IMR-90 (cell line): ENCODE measurements at regions not wholly inside any gene's neighbourhood (a gene's known extent, or its start where the extent isn't known, plus 50 kb on each side); places are given as distances from the start of the nearest gene placed in this dataset.

Source experiments
- ATAC-seq: fragments of 200-7000 bp; cut with Tn5 transposase; 2 replicates; pipeline ENCODE4 v1.9.1; 2020; ENCODE audit warnings: low read depth, mild to moderate bottlenecking, moderate library complexity
- BruUV-seq: library from RNA; stranded (reverse); fragments of 400-500 nt; replicated peaks from 2 replicates; lab custom pipeline; 2021; lab: Mats Ljungman, UMichigan
- CTCF ChIA-PET: fragments of 300-600 bp; formaldehyde crosslinking; extraction: SDS; loops from one replicate; lab custom pipeline; 2021; ENCODE audit warnings: antibody characterized with exemption; lab: Yijun Ruan, JAX
- POLR2A ChIA-PET: fragments of 300-600 bp; sonication (Branson Sonifier 250); formaldehyde crosslinking; loops from one replicate; lab custom pipeline; 2022; ENCODE audit warnings: antibody characterized with exemption; ENCODE audit not compliant: unreplicated experiment; lab: Charles Lee
- DNase-seq: peaks from one replicate; pipeline ENCODE4 v3.0.0; 2013
- H2AFZ ChIP-seq: replicated peaks from 2 replicates; pipeline ENCODE3; 2013; ENCODE audit warnings: low read length, mild to moderate bottlenecking; ENCODE audit not compliant: poor library complexity
- H2AK5ac ChIP-seq: 2 replicates; pipeline ENCODE4 v1.6.1; 2013; ENCODE audit warnings: low read depth, low read length, inconsistent platforms
- H2AK9ac ChIP-seq: replicated peaks from 2 replicates; pipeline ENCODE3; 2013; ENCODE audit warnings: mild to moderate bottlenecking, low read depth, low read length, moderate library complexity; ENCODE audit not compliant: poor library complexity
- H2BK120ac ChIP-seq: 2 replicates; pipeline ENCODE4 v1.6.1; 2013; ENCODE audit warnings: low read depth, low read length, inconsistent platforms
- H2BK15ac ChIP-seq: 3 replicates; pipeline ENCODE4 v1.6.1; 2013; ENCODE audit warnings: low read depth, low read length, inconsistent platforms
- H2BK20ac ChIP-seq: 2 replicates; pipeline ENCODE4 v1.6.1; 2013; ENCODE audit warnings: low read depth, mild to moderate bottlenecking, inconsistent platforms, low read length, moderate library complexity
- H2BK5ac ChIP-seq: 2 replicates; pipeline ENCODE4 v1.6.1; 2013; ENCODE audit warnings: mild to moderate bottlenecking, low read depth, low read length, inconsistent platforms; ENCODE audit not compliant: poor library complexity, severe bottlenecking
- H3K14ac ChIP-seq: replicated peaks from 2 replicates; pipeline ENCODE4 v1.6.1; 2013; ENCODE audit warnings: low read depth, low read length, inconsistent platforms
- H3K18ac ChIP-seq: 2 replicates; pipeline ENCODE4 v1.6.1; 2013; ENCODE audit warnings: low read depth, low read length, control low read depth
- H3K23ac ChIP-seq: 2 replicates; pipeline ENCODE4 v1.6.1; 2013; ENCODE audit warnings: low read depth, low read length, inconsistent platforms
- H3K27ac ChIP-seq: 2 replicates; pipeline ENCODE4 v1.5.1; 2013; ENCODE audit warnings: mild to moderate bottlenecking, control low read depth, low read length; ENCODE audit not compliant: insufficient read depth
- H3K27me3 ChIP-seq: 2 replicates; pipeline ENCODE4 v1.6.1; 2013; ENCODE audit warnings: low read length; ENCODE audit not compliant: control insufficient read depth, insufficient read depth
- H3K36me3 ChIP-seq: 2 replicates; pipeline ENCODE4 v1.6.1; 2013; ENCODE audit warnings: low read length, mixed read lengths; ENCODE audit not compliant: control insufficient read depth, insufficient read depth
- H3K4ac ChIP-seq: 2 replicates; pipeline ENCODE4 v1.6.1; 2013; ENCODE audit warnings: low read depth, low read length, inconsistent platforms
- H3K4me1 ChIP-seq: 2 replicates; pipeline ENCODE4 v1.6.1; 2013; ENCODE audit warnings: low read length, mixed read lengths; ENCODE audit not compliant: control insufficient read depth, insufficient read depth
- H3K4me2 ChIP-seq: 2 replicates; pipeline ENCODE4 v1.6.1; 2013; ENCODE audit warnings: low read depth, mild to moderate bottlenecking, control low read depth, low read length, moderate library complexity
- H3K4me3 ChIP-seq: 2 replicates; pipeline ENCODE4 v1.5.1; 2013; ENCODE audit warnings: low read depth, mild to moderate bottlenecking, control low read depth, low read length, moderate library complexity; ENCODE audit not compliant: insufficient read depth
- H3K56ac ChIP-seq: 2 replicates; pipeline ENCODE4 v1.6.1; 2013; ENCODE audit warnings: low read length, inconsistent platforms; ENCODE audit not compliant: insufficient read depth; ENCODE audit errors: extremely low read depth
- H3K79me1 ChIP-seq, 2 experiments: 2 replicates each; pipeline ENCODE4 v1.6.1; 2013; ENCODE audit warnings: low read length in 2 of 2, inconsistent platforms in 1 of 2, low read depth in 1 of 2
- H3K9ac ChIP-seq: 2 replicates; pipeline ENCODE4 v1.6.1; 2013; ENCODE audit warnings: low read depth, low read length, control low read depth
- H3K9me1 ChIP-seq: 2 replicates; pipeline ENCODE4 v1.6.1; 2013; ENCODE audit warnings: low read length, inconsistent platforms; ENCODE audit not compliant: insufficient read depth
- H3K9me3 ChIP-seq: 2 replicates; pipeline ENCODE4 v1.6.1; 2013; ENCODE audit warnings: low read length; ENCODE audit not compliant: control insufficient read depth, insufficient read depth
- H4K20me1 ChIP-seq: 2 replicates; pipeline ENCODE4 v1.6.1; 2013; ENCODE audit warnings: low read length, inconsistent platforms; ENCODE audit not compliant: insufficient read depth
- H4K5ac ChIP-seq: 2 replicates; pipeline ENCODE4 v1.6.1; 2013; ENCODE audit warnings: mild to moderate bottlenecking, low read depth, low read length, control low read depth
- H4K8ac ChIP-seq, 2 experiments: 2 replicates each; pipeline ENCODE4 v1.6.1; 2013; ENCODE audit warnings: low read depth in 2 of 2, low read length in 2 of 2, control low read depth in 1 of 2, inconsistent platforms in 1 of 2
- H4K91ac ChIP-seq: 2 replicates; pipeline ENCODE4 v1.6.1; 2013; ENCODE audit warnings: low read depth, low read length, inconsistent platforms; ENCODE audit not compliant: insufficient read depth
- CEBPB ChIP-seq: IDR thresholded peaks from 2 replicates; pipeline ENCODE4 v1.6.1; 2012; ENCODE audit warnings: low read depth, low read length, improper control_type of control experiment
- CTCF ChIP-seq: conservative IDR thresholded peaks from 2 replicates; pipeline ENCODE4 v1.5.1; 2012; ENCODE audit warnings: mild to moderate bottlenecking, low read depth, low read length, improper control_type of control experiment
- ELK1 ChIP-seq: fragments of 150-350 bp; IDR thresholded peaks from 2 replicates; pipeline ENCODE4 v1.6.1; 2016; ENCODE audit warnings: low read depth, mild to moderate bottlenecking, low read length, moderate library complexity, borderline replicate concordance
- MAFK ChIP-seq: IDR thresholded peaks from 2 replicates; pipeline ENCODE4 v1.6.1; 2012; ENCODE audit warnings: low read depth, low read length, improper control_type of control experiment
- MXI1 ChIP-seq: IDR thresholded peaks from 2 replicates; pipeline ENCODE4 v1.6.1; 2012; ENCODE audit warnings: low read depth, mild to moderate bottlenecking, low read length, moderate library complexity, borderline replicate concordance
- WGBS, 2 experiments: methylation state at CpG; one replicate each; pipeline versions ENCODE4 v1.1.5 to v1.1.7; 2013; ENCODE audit warnings: missing lambda C conversion rate in 2 of 2; ENCODE audit not compliant: insufficient read length in 1 of 2; ENCODE audit errors: extremely low coverage in 2 of 2; 5-methylcytosine and 5-hydroxymethylcytosine counted together
- dilution Hi-C: fragments of 300-500 bp; cut with HindIII; formaldehyde crosslinking; loops from one replicate; pipeline ENCODE4 v1.14.3; 2018; ENCODE audit warnings: low sequenced_read_pairs; ENCODE audit not compliant: unreplicated experiment
- in situ Hi-C: fragments of 300-500 bp; cut with MboI; formaldehyde crosslinking; loops from 3 replicates; pipeline ENCODE4 v1.14.3; 2019; ENCODE audit warnings: low sequenced_read_pairs, inconsistent platforms, mixed read lengths
- intact Hi-C: fragments of 100-400 bp; cut with micrococcal nuclease; formaldehyde crosslinking; loops from 2 replicates; pipeline ENCODE4 v1.10.0; 2022

- Histone ChIP-seq H2BK120ac (no peak overlapping the region), H2BK20ac (no peak overlapping the region), H3K23ac (no peak overlapping the region), H3K9me3 (no peaks in the 10 kb centered on the region), H2AK5ac (no peak overlapping the region), H3K27ac (no peak overlapping the region), H4K91ac (no peak overlapping the region), H3K56ac (no peak overlapping the region), H3K14ac (no peak overlapping the region), H3K9me1 (no peaks in the 10 kb centered on the region), H2AFZ (no peak overlapping the region), H3K18ac (no peak overlapping the region), H4K8ac (no peak overlapping the region), H3K27me3 (peaks cover 8% of the 10 kb centered on the region), H3K4me1 (no peaks in the 10 kb centered on the region), H2BK15ac (no peak overlapping the region), H4K20me1 (no peaks in the 10 kb centered on the region), H3K4me2 (no peak overlapping the region), H3K4ac (no peak overlapping the region), H2AK9ac (no peak overlapping the region), H2BK5ac (no peak overlapping the region), H4K5ac (no peak overlapping the region), H3K79me1 (no peaks in the 10 kb centered on the region), H3K9ac (no peak overlapping the region), H3K4me3 (no peak overlapping the region), H3K36me3 (no peaks in the 10 kb centered on the region)
- CTCF ChIA-PET: interaction anchor here (0.5 kb wide), 1 partner anchor 34 kb away, joined by 3 read pairs; no protein-coding TSS in a partner anchor
- peak; percentile 46; the same call in 1 of the 2 replicates for TF ChIP-seq CEBPB
- no peak for TF ChIP-seq CTCF
- no peak for TF ChIP-seq ELK1
- no peak for TF ChIP-seq MXI1
- no peak for TF ChIP-seq MAFK
- in situ Hi-C loops (no loop called here), intact Hi-C loops (no loop called here), dilution Hi-C loops (no loop called here)
- DNase-seq (no peak), ATAC-seq (no peak)
- POLR2A ChIA-PET: no interaction called here
- BruUV-seq: no TSS peak
- 44% methylated on average over 2 of the region's 4 CpGs; no CpG with 5 or more reads in 1 of the 2 experiments for WGBS, 2 experiments
These were observed 246.7 kb upstream of the ADRA1B start for GRCh38 chr5:159669559-159669958.
